H1 (cell line): ENCODE measurements at regions not wholly inside any gene's neighbourhood (a gene's known extent, or its start where the extent isn't known, plus 50 kb on each side); places are given as distances from the start of the nearest gene placed in this dataset.

ENCODE experiments used
- CTCF ChIA-PET: fragments of 300-600 bp; sonication (Branson Sonifier 250); formaldehyde crosslinking; loops from one replicate; lab custom pipeline; 2021; ENCODE audit not compliant: partially characterized antibody; lab: Charles Lee
- POLR2A ChIA-PET: fragments of 300-600 bp; sonication (Branson Sonifier 250); formaldehyde crosslinking; loops from one replicate; lab custom pipeline; 2021; ENCODE audit warnings: inconsistent platforms; ENCODE audit not compliant: partially characterized antibody; lab: Charles Lee
- DNase-seq, 2 experiments: peaks; one replicate each; pipeline versions ENCODE4 v3.0.0 to v3.0.0-alpha.2; 2010 to 2022; ENCODE audit warnings: low spot score in 2 of 2, low read depth in 1 of 2, mixed read lengths in 1 of 2
- FAIRE-seq: peaks from 2 replicates; lab custom pipeline; 2011; peaks lifted over from hg19 to GRCh38; lab: Jason Lieb, UNC
- H2AFZ ChIP-seq: 2 replicates; pipeline ENCODE4 v1.8.1; 2012; ENCODE audit warnings: low read length, inconsistent platforms
- H2AK5ac ChIP-seq: 2 replicates; pipeline ENCODE4 v1.6.1; 2013; ENCODE audit warnings: low read depth, low read length
- H2BK120ac ChIP-seq: replicated peaks from 2 replicates; pipeline ENCODE3; 2013; ENCODE audit warnings: low read depth, low read length, inconsistent platforms
- H2BK12ac ChIP-seq: 2 replicates; pipeline ENCODE4 v1.6.1; 2013; ENCODE audit warnings: low read depth, low read length
- H2BK15ac ChIP-seq: 2 replicates; pipeline ENCODE4 v1.6.1; 2013; ENCODE audit warnings: low read length
- H2BK20ac ChIP-seq: 2 replicates; pipeline ENCODE4 v1.6.1; 2013; ENCODE audit warnings: low read length
- H2BK5ac ChIP-seq: 2 replicates; pipeline ENCODE4 v1.6.1; 2013; ENCODE audit warnings: low read depth, low read length
- H3K14ac ChIP-seq: 2 replicates; pipeline ENCODE4 v1.6.1; 2013; ENCODE audit warnings: inconsistent platforms; ENCODE audit not compliant: insufficient read length
- H3K18ac ChIP-seq: 2 replicates; pipeline ENCODE4 v1.6.1; 2013; ENCODE audit warnings: low read length; ENCODE audit errors: extremely low read depth
- H3K23ac ChIP-seq: 2 replicates; pipeline ENCODE4 v1.6.1; 2013; ENCODE audit warnings: inconsistent platforms; ENCODE audit not compliant: insufficient read length
- H3K23me2 ChIP-seq: 2 replicates; pipeline ENCODE4 v1.6.1; 2013; ENCODE audit warnings: low read depth, low read length
- H3K27ac ChIP-seq: 2 replicates; pipeline ENCODE4 v1.6.1; 2011; ENCODE audit warnings: low read depth, low read length, inconsistent platforms
- H3K27me3 ChIP-seq, 4 experiments: replicated peaks in 1 of 4; 1 replicate in 1 of 4; 2 replicates in 3 of 4; pipeline versions ENCODE4 v1.6.1 to v1.8.1; 2011 to 2013; ENCODE audit warnings: low read length in 3 of 4, mild to moderate bottlenecking in 3 of 4, inconsistent platforms in 2 of 4, mixed read lengths in 2 of 4, moderate library complexity in 1 of 4; ENCODE audit not compliant: control insufficient read depth in 3 of 4, insufficient read depth in 3 of 4; ENCODE audit errors: extremely low read depth in 1 of 4
- H3K36me3 ChIP-seq, 4 experiments: 2 replicates each; pipeline versions ENCODE4 v1.6.1 to v1.8.1; 2011 to 2013; ENCODE audit warnings: mild to moderate bottlenecking in 4 of 4, low read length in 3 of 4, moderate library complexity in 2 of 4, control low read depth in 1 of 4, inconsistent platforms in 1 of 4; ENCODE audit not compliant: insufficient read depth in 4 of 4, control insufficient read depth in 2 of 4
- H3K4ac ChIP-seq: replicated peaks from 2 replicates; pipeline ENCODE3; 2013; ENCODE audit warnings: low read length, low read depth, mixed read lengths, inconsistent platforms; ENCODE audit not compliant: insufficient read length
- H3K4me1 ChIP-seq, 4 experiments: replicated peaks in 1 of 4; 1 replicate in 1 of 4; 2 replicates in 3 of 4; pipeline versions ENCODE4 v1.6.1 to v1.8.1; 2011 to 2013; ENCODE audit warnings: low read length in 3 of 4, inconsistent platforms in 2 of 4, mixed read lengths in 1 of 4; ENCODE audit not compliant: insufficient read depth in 4 of 4, control insufficient read depth in 3 of 4
- H3K4me2 ChIP-seq, 2 experiments: 2 replicates each; pipeline versions ENCODE4 v1.6.1 to v1.8.1; 2011 to 2013; ENCODE audit warnings: low read depth in 2 of 2, low read length in 2 of 2, control low read depth in 1 of 2, inconsistent platforms in 1 of 2, mild to moderate bottlenecking in 1 of 2; ENCODE audit not compliant: insufficient read depth in 1 of 2
- H3K4me3 ChIP-seq, 4 experiments: fragments of 200-600, 300-600 bp in 1 of 4; sonication (generic), shearing (Covaris generic), sonication (Bioruptor Twin) in 1 of 4; 2 replicates each; pipeline versions ENCODE4 v1.5.1 to v1.8.1; 2011 to 2016; ENCODE audit warnings: low read length in 4 of 4, low read depth in 3 of 4, control low read depth in 2 of 4, inconsistent platforms in 2 of 4, mild to moderate bottlenecking in 2 of 4, mixed read lengths in 1 of 4, moderate library complexity in 1 of 4; ENCODE audit not compliant: insufficient read depth in 2 of 4; ENCODE audit errors: extremely low read depth in 1 of 4
- H3K56ac ChIP-seq: replicated peaks from 2 replicates; pipeline ENCODE3; 2013; ENCODE audit warnings: low read depth, mild to moderate bottlenecking, mixed read lengths, low read length, inconsistent platforms; ENCODE audit not compliant: insufficient read length
- H3K79me1 ChIP-seq: 2 replicates; pipeline ENCODE4 v1.6.1; 2013; ENCODE audit warnings: low read depth, low read length, control low read depth
- H3K79me2 ChIP-seq, 2 experiments: 2 replicates each; pipeline versions ENCODE4 v1.6.1 to v1.8.1; 2012 to 2013; ENCODE audit warnings: low read length in 2 of 2, mild to moderate bottlenecking in 2 of 2, inconsistent platforms in 1 of 2; ENCODE audit not compliant: insufficient read depth in 2 of 2, control insufficient read depth in 1 of 2
- H3K9ac ChIP-seq, 4 experiments: replicated peaks in 1 of 4; 1 replicate in 1 of 4; 2 replicates in 3 of 4; pipeline versions ENCODE4 v1.6.1 to v1.8.1; 2011 to 2013; ENCODE audit warnings: low read depth in 3 of 4, low read length in 3 of 4, control low read depth in 2 of 4, mild to moderate bottlenecking in 2 of 4, moderate library complexity in 2 of 4, inconsistent platforms in 1 of 4; ENCODE audit errors: extremely low read depth in 1 of 4
- H3K9me3 ChIP-seq, 2 experiments: 2 replicates each; pipeline versions ENCODE4 v1.6.1 to v1.8.1; 2012 to 2013; ENCODE audit warnings: mild to moderate bottlenecking in 2 of 2, moderate library complexity in 2 of 2, control low read depth in 1 of 2, inconsistent platforms in 1 of 2, low read depth in 1 of 2, low read length in 1 of 2, mixed read lengths in 1 of 2; ENCODE audit not compliant: insufficient read depth in 2 of 2
- H4K20me1 ChIP-seq, 2 experiments: replicated peaks in 1 of 2; 2 replicates each; pipeline versions ENCODE3 to v1.8.1; 2011 to 2013; ENCODE audit warnings: inconsistent platforms in 2 of 2, low read length in 2 of 2, mild to moderate bottlenecking in 1 of 2; ENCODE audit not compliant: insufficient read depth in 2 of 2, control insufficient read depth in 1 of 2
- H4K5ac ChIP-seq: 2 replicates; pipeline ENCODE4 v1.6.1; 2013; ENCODE audit warnings: low read length, low read depth, mixed read lengths, inconsistent platforms; ENCODE audit not compliant: insufficient read length
- H4K8ac ChIP-seq: 2 replicates; pipeline ENCODE4 v1.8.0; 2013; ENCODE audit warnings: mild to moderate bottlenecking, moderate library complexity, low read length, inconsistent platforms; ENCODE audit not compliant: insufficient read depth; ENCODE audit errors: extremely low read depth
- H4K91ac ChIP-seq: replicated peaks from 2 replicates; pipeline ENCODE3; 2013; ENCODE audit warnings: low read length, mixed read lengths, inconsistent platforms; ENCODE audit not compliant: insufficient read length
- CHD1 ChIP-seq: IDR thresholded peaks from 2 replicates; pipeline ENCODE4 v1.6.1; 2012; ENCODE audit warnings: low read depth, low read length, improper control_type of control experiment
- CTCF ChIP-seq, 3 experiments: IDR thresholded peaks; 1 replicate in 2 of 3; 2 replicates in 1 of 3; pipeline versions ENCODE4 v1.5.1 to v1.6.1; 2011; ENCODE audit warnings: low read length in 3 of 3, mild to moderate bottlenecking in 3 of 3, inconsistent platforms in 2 of 3, low read depth in 1 of 3, moderate library complexity in 1 of 3; ENCODE audit not compliant: insufficient read depth in 1 of 3; ENCODE audit errors: control extremely low read depth in 1 of 3
- E2F6 ChIP-seq: IDR thresholded peaks from 2 replicates; pipeline ENCODE4 v1.6.1; 2012; ENCODE audit warnings: inconsistent platforms
- FOSL1 ChIP-seq: IDR thresholded peaks from 2 replicates; pipeline ENCODE4 v1.6.1; 2011; ENCODE audit warnings: mild to moderate bottlenecking, low read depth, low read length, moderate library complexity; ENCODE audit not compliant: insufficient read depth
- POU5F1 ChIP-seq: IDR thresholded peaks from 2 replicates; pipeline ENCODE4 v1.6.1; 2011; ENCODE audit warnings: low read depth, mild to moderate bottlenecking, low read length, moderate library complexity
- SP2 ChIP-seq: IDR thresholded peaks from 2 replicates; pipeline ENCODE4 v1.6.1; 2012; ENCODE audit warnings: mild to moderate bottlenecking, low read length, inconsistent platforms
- SP4 ChIP-seq: IDR thresholded peaks from 2 replicates; pipeline ENCODE4 v1.6.1; 2012; ENCODE audit warnings: low read length, inconsistent platforms
- TAF7 ChIP-seq: optimal IDR thresholded peaks from 2 replicates; pipeline ENCODE3; 2011; ENCODE audit warnings: low read depth, mild to moderate bottlenecking, inconsistent platforms, low read length, moderate library complexity, borderline replicate concordance
- USF2 ChIP-seq: IDR thresholded peaks from 2 replicates; pipeline ENCODE4 v1.6.1; 2011; ENCODE audit warnings: low read length, improper control_type of control experiment
- ZNF274 ChIP-seq: IDR thresholded peaks from 2 replicates; pipeline ENCODE4 v1.7.0; 2012; ENCODE audit warnings: low read length, borderline replicate concordance; ENCODE audit errors: extremely low read depth
- WGBS, 2 experiments: shearing (Covaris generic) in 1 of 2; methylation state at CpG; one replicate each; pipeline versions ENCODE4 v1.1.6 to v1.1.7; 2013 to 2015; ENCODE audit warnings: low lambda C conversion rate in 2 of 2, mixed read lengths in 2 of 2, inconsistent platforms in 1 of 2, low coverage in 1 of 2, missing lambda C conversion rate in 1 of 2; ENCODE audit not compliant: insufficient replicate concordance in 2 of 2, insufficient coverage in 1 of 2, insufficient read length in 1 of 2; ENCODE audit errors: extremely low coverage in 1 of 2, missing lambda C conversion rate in 1 of 2; 5-methylcytosine and 5-hydroxymethylcytosine counted together

- Histone ChIP-seq H2BK12ac (no peak overlapping the region), H3K4me2 (no peak overlapping the region), H2AFZ (no peak overlapping the region), H4K5ac (no peak overlapping the region), H4K8ac (no peak overlapping the region), H3K4me1 (no peaks in the 10 kb centered on the region), H3K79me1 (no peaks in the 10 kb centered on the region), H2BK20ac (no peak overlapping the region), H4K91ac (no peak overlapping the region), H3K4me3 (no peak overlapping the region), H3K79me2 (no peaks in the 10 kb centered on the region), H3K23ac (no peak overlapping the region), H3K18ac (no peak overlapping the region), H3K4ac (no peak overlapping the region), H3K56ac (no peak overlapping the region), H2BK15ac (no peak overlapping the region), H2BK120ac (no peak overlapping the region), H4K20me1 (no peaks in the 10 kb centered on the region), H2AK5ac (no peak overlapping the region), H3K9me3 (peaks cover 45 to 58% of the 10 kb centered on the region in 2 experiments), H3K27me3 (no peaks in the 10 kb centered on the region), H3K9ac (no peak overlapping the region), H3K36me3 (no peaks in the 10 kb centered on the region), H2BK5ac (no peak overlapping the region), H3K27ac (no peak overlapping the region), H3K23me2 (no peaks in the 10 kb centered on the region), H3K14ac (no peak overlapping the region)
- DNase-seq (no peak), FAIRE-seq (no peak)
- TF ChIP-seq CTCF (IDR thresholded peaks at IDR 0.05; ENCODE audit: control extremely low read depth in 1 of 3, insufficient read depth in 1 of 3, low read depth in 1 of 3, low read length in 3 of 3): no peak
- no peak for TF ChIP-seq USF2
- no peak for TF ChIP-seq ZNF274
- TF ChIP-seq POU5F1: no peak
- no peak for TF ChIP-seq CHD1
- TF ChIP-seq E2F6: no peak
- no peak for TF ChIP-seq FOSL1
- TF ChIP-seq TAF7: no peak
- TF ChIP-seq SP4: no peak
- no peak for TF ChIP-seq SP2
- ChIA-PET POLR2A (no interaction called here), CTCF (no interaction called here)
- 71% methylated on average over 3 of the region's 3 CpGs; no CpG with 5 or more reads in 1 of the 2 experiments for WGBS, 2 experiments
Observed at GRCh38 chr4:18441203-18441590, 419.6 kb upstream of the LCORL start.
